Muscle of leg (tissue), 3 donors: ENCODE measurements at regions not wholly inside any gene's neighbourhood (a gene's known extent, or its start where the extent isn't known, plus 50 kb on each side); places are given as distances from the start of the nearest gene placed in this dataset.

Experiments
- DNase-seq: peaks from one replicate; pipeline ENCODE4 v3.0.0; 2013
- H3K27ac ChIP-seq: one replicate; pipeline ENCODE4 v1.5.1; 2013; ENCODE audit warnings: mild to moderate bottlenecking, low read length, control low read depth
- H3K27me3 ChIP-seq: one replicate; pipeline ENCODE4 v1.6.1; 2013; ENCODE audit warnings: low read length; ENCODE audit not compliant: control insufficient read depth, insufficient read depth
- H3K36me3 ChIP-seq: one replicate; pipeline ENCODE4 v1.6.1; 2013; ENCODE audit warnings: low read length; ENCODE audit not compliant: control insufficient read depth, insufficient read depth
- H3K4me1 ChIP-seq: one replicate; pipeline ENCODE4 v1.6.1; 2013; ENCODE audit warnings: low read length; ENCODE audit not compliant: control insufficient read depth, insufficient read depth
- H3K4me3 ChIP-seq: one replicate; pipeline ENCODE4 v1.5.1; 2013; ENCODE audit warnings: low read length, control low read depth
- H3K9me3 ChIP-seq: replicated peaks from 2 replicates; pipeline ENCODE4 v1.6.1; 2013; ENCODE audit warnings: low read depth, low read length; ENCODE audit not compliant: control insufficient read depth
- WGBS: methylation state at CpG from one replicate; pipeline ENCODE4 v1.1.5; 2013; ENCODE audit warnings: missing lambda C conversion rate; ENCODE audit not compliant: insufficient coverage; 5-methylcytosine and 5-hydroxymethylcytosine counted together

GRCh38 chr5:82748688-82749460, 328.3 kb downstream of the TMEM167A start:
- H3K27ac ChIP-seq: peak overlapping the region; percentile 79
- H3K4me1 ChIP-seq: peaks cover 19% of the 10 kb centered on the region
- H3K27me3 ChIP-seq: no peaks in the 10 kb centered on the region
- WGBS: no CpG with 5 or more reads among the region's 8 CpGs
- peak; percentile 91 for DNase-seq
- no peaks in the 10 kb centered on the region for H3K36me3 ChIP-seq
- no peak overlapping the region for H3K4me3 ChIP-seq
- peaks cover 3% of the 10 kb centered on the region for H3K9me3 ChIP-seq

GRCh38 chr5:82747986-82748385, 329.2 kb downstream of the TMEM167A start:
- H3K4me1 ChIP-seq: peaks cover 19% of the 10 kb centered on the region
- no peaks in the 10 kb centered on the region for H3K36me3 ChIP-seq
- 92% methylated on average over 1 of the region's 2 CpGs for WGBS
- H3K27ac ChIP-seq: peak overlapping the region; percentile 79
- peaks cover 3% of the 10 kb centered on the region for H3K9me3 ChIP-seq
- DNase-seq: peak; percentile 62
- H3K4me3 ChIP-seq: no peak overlapping the region
- no peaks in the 10 kb centered on the region for H3K27me3 ChIP-seq

DNA sequence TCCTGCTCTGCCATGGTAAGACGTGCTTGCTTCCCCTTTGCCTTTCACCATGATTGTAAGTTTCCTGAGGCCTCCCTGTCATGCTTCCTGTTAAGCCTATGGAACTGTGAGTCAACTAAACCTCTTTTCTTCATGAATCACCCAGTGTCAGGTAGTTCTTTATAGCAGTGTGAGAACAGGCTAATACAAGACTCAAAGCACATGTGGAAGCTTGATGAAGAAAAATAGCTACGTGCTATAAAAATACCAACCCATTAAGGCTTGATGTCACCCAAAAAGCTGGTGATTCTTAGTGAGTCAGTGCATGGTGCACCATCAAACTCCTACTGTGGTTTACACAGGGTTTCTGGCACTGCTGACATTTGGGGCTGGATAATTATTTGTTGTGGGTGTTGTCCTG, 332.2 kb downstream of the TMEM167A start:
- DNase-seq: no peak
- WGBS: 83% methylated on average over 1 of the region's 2 CpGs
- Histone ChIP-seq H3K4me1 (peaks cover 18% of the 10 kb centered on the region), H3K27me3 (no peaks in the 10 kb centered on the region), H3K27ac (no peak overlapping the region), H3K9me3 (no peaks in the 10 kb centered on the region), H3K4me3 (no peak overlapping the region), H3K36me3 (no peaks in the 10 kb centered on the region)

DNA sequence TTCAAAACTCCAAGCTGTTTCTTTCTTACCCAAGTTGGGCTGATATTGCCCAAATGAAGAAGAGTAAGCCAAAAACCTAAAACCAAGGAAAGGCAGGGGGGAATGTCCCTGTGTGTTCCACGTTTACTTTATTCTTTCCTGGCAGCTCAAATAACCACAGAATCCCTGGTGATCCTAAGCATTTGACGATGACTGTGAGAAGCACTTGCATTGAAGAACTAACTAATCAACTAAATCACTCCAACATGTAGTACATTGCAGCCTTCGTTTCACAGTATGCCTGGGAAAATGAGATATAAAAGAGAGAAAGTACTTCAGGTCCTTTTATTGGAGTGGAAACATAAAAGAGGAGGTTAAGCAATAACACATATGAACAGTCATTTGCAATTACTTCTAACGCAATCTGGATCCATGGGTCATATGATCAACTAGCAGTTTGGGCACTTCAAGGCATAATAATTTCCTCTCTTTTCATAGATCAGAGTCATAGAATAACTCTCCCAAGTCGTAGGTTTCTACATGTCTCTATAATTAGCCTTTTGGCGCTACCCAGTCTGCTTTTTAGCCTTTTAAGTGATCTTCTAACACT, 338.4 kb downstream of the TMEM167A start:
- 68% methylated on average over 3 of the region's 6 CpGs for WGBS
- Histone ChIP-seq H3K4me1 (no peaks in the 10 kb centered on the region), H3K27me3 (no peaks in the 10 kb centered on the region), H3K9me3 (no peaks in the 10 kb centered on the region), H3K4me3 (no peak overlapping the region), H3K27ac (no peak overlapping the region), H3K36me3 (no peaks in the 10 kb centered on the region)
- DNase-seq: no peak

GRCh38 chr5:82735160-82735789, 341.9 kb downstream of the TMEM167A start:
- WGBS: 17% methylated on average over 1 of the region's 3 CpGs
- Histone ChIP-seq H3K36me3 (no peaks in the 10 kb centered on the region), H3K27ac (no peak overlapping the region), H3K4me3 (no peak overlapping the region), H3K27me3 (no peaks in the 10 kb centered on the region), H3K9me3 (no peaks in the 10 kb centered on the region), H3K4me1 (no peaks in the 10 kb centered on the region)
- DNase-seq: no peak

DNA sequence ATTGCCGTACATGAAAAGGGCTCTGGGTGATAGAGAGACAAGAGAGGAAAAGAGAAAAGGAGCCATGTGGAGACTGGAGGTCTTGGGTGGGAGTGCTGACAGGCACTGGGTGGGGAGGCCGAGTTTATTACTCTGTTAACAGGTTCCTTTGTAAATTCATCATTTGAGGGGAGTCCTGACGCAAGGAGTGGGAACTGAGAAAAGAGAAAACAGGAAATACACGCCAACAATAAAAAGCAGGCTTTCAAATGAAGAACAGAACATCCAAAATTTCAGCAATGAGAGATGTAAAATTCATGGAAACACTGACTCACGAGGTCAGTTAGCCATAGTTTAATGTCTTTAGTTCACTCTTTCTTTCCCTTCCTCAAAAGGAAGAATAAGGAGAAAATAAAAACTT, 342.8 kb downstream of the TMEM167A start:
- H3K27ac ChIP-seq: no peak overlapping the region
- no peaks in the 10 kb centered on the region for H3K27me3 ChIP-seq
- H3K4me3 ChIP-seq: no peak overlapping the region
- DNase-seq: peak; percentile 89
- no peaks in the 10 kb centered on the region for H3K36me3 ChIP-seq
- no peaks in the 10 kb centered on the region for H3K4me1 ChIP-seq
- H3K9me3 ChIP-seq: no peaks in the 10 kb centered on the region
- WGBS: 61% methylated on average over 2 of the region's 5 CpGs

- 36% methylated on average over 2 of the region's 7 CpGs for WGBS
- Histone ChIP-seq H3K27ac (no peak overlapping the region), H3K4me3 (no peak overlapping the region), H3K27me3 (no peaks in the 10 kb centered on the region), H3K4me1 (peaks cover 4% of the 10 kb centered on the region), H3K9me3 (no peaks in the 10 kb centered on the region), H3K36me3 (no peaks in the 10 kb centered on the region)
- no peak for DNase-seq
These were observed 346.3 kb downstream of the TMEM167A start for GRCh38 chr5:82730913-82731312.

GRCh38 chr5:82728926-82729702, 348.1 kb downstream of the TMEM167A start:
- Histone ChIP-seq H3K4me3 (no peak overlapping the region), H3K27me3 (no peaks in the 10 kb centered on the region), H3K36me3 (no peaks in the 10 kb centered on the region), H3K4me1 (peaks cover 4% of the 10 kb centered on the region), H3K9me3 (no peaks in the 10 kb centered on the region), H3K27ac (no peak overlapping the region)
- peak; percentile 69 for DNase-seq
- 19% methylated on average over 4 of the region's 9 CpGs for WGBS

DNA sequence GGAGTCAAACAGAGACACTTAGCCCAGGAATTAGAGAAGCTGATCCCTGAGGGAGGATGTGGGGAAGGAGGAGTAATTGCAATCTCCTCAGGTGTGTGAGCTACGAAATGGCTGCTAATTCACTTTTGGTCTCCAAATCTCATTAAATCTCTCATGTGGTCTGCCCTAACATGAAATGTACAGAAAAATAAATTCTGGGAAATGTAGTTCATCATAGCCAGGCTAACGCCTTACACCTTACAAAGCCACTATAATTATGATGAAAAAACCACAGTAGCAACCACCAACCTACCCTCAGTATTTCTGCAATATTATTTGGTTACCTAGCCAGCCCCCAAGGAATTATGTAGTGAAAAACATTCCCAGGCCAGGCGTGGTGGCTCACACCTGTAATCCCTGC, 354.0 kb downstream of the TMEM167A start:
- Histone ChIP-seq H3K9me3 (no peaks in the 10 kb centered on the region), H3K4me1 (no peaks in the 10 kb centered on the region), H3K4me3 (no peak overlapping the region), H3K27me3 (no peaks in the 10 kb centered on the region), H3K36me3 (no peaks in the 10 kb centered on the region), H3K27ac (no peak overlapping the region)
- WGBS: 80% methylated on average over 1 of the region's 3 CpGs
- no peak for DNase-seq

- H3K27ac ChIP-seq: no peak overlapping the region
- WGBS: no CpG with 5 or more reads among the region's 1 CpG
These were observed 356.1 kb downstream of the TMEM167A start for GRCh38 chr5:82721087-82721410.

More at GRCh38 chr5:82721087-82721410, 356.1 kb downstream of the TMEM167A start:
- DNase-seq: no peak
- no peaks in the 10 kb centered on the region for H3K4me1 ChIP-seq
- H3K4me3 ChIP-seq: no peak overlapping the region
- no peaks in the 10 kb centered on the region for H3K36me3 ChIP-seq
- H3K27me3 ChIP-seq: no peaks in the 10 kb centered on the region
- H3K9me3 ChIP-seq: no peaks in the 10 kb centered on the region
